T-helper 1 cell treated with Interleukin-12 subunit alpha and Interleukin-12 subunit beta and Interleukin-4 antibody, amounts not matched to agents 30 μg/mL and 1 μg/mL, for 36 hours (primary cell): ENCODE measurements at regions not wholly inside any gene's neighbourhood (a gene's known extent, or its start where the extent isn't known, plus 50 kb on each side); places are given as distances from the start of the nearest gene placed in this dataset.

ENCODE experiments used
- H3K27ac Mint-ChIP-seq: one replicate; pipeline ENCODE4 v1.8.0; 2021; ENCODE audit warnings: mild to moderate bottlenecking, mixed read lengths
- H3K27me3 Mint-ChIP-seq: one replicate; pipeline ENCODE4 v1.8.0; 2021; ENCODE audit warnings: low read depth, mixed read lengths
- H3K36me3 Mint-ChIP-seq: one replicate; pipeline ENCODE4 v1.8.0; 2021; ENCODE audit warnings: low read depth, mixed read lengths
- H3K4me1 Mint-ChIP-seq: one replicate; pipeline ENCODE4 v1.8.0; 2021; ENCODE audit warnings: low read depth, mixed read lengths
- H3K4me3 Mint-ChIP-seq: one replicate; pipeline ENCODE4 v1.8.0; 2021; ENCODE audit warnings: mild to moderate bottlenecking, moderate library complexity, mixed read lengths
- H3K9me3 Mint-ChIP-seq: one replicate; pipeline ENCODE4 v1.8.0; 2021; ENCODE audit warnings: mixed read lengths

DNA sequence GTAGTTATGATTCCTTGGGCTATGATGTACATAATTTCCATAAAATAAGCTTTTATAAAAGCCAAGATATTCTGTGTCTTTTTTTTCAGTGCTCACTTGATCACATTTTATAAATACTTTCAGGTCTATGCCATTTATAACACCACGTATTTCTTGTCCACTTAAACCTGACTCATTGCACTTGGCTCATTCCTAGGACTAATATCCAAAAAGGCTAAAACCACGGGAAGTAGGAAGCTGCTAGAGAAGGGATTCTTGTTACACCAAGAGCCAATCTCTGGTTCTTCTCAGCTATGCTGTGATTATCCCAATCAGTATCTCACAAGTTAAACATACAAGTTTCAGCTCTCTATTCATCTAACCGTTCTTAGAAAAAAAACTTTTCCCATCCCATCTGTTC is 80.4 kb upstream of the CDH6 start:
- Mint-ChIP-seq H3K27ac (no peak overlapping the region), H3K27me3 (no peaks in the 10 kb centered on the region), H3K4me1 (no peaks in the 10 kb centered on the region), H3K9me3 (peaks cover 11% of the 10 kb centered on the region), H3K4me3 (no peak overlapping the region), H3K36me3 (no peaks in the 10 kb centered on the region)

DNA sequence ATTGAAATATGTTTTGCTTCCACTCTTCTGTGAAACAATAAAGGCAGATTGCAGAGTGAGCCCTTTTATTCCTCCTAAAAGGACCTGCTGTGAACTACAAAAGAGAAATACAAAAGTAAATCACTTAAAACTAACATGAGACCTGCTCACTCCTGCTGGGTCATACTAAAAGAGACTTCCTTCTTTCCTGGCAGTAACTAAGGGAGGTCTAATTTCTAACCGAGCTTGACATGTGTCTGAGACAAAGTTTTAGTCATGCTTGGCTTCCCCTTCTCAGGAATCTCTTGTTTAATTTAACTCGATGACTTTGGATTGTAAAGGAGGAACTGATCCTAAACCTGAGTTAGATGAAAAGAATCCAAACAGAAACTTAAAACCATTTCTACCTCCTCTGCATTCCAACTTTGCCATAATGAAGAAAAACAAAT is 86.4 kb upstream of the CDH6 start:
- H3K27ac Mint-ChIP-seq, result no peak overlapping the region
- H3K4me1 Mint-ChIP-seq, result no peaks in the 10 kb centered on the region
- no peaks in the 10 kb centered on the region for H3K36me3 Mint-ChIP-seq
- peaks cover 8% of the 10 kb centered on the region for H3K9me3 Mint-ChIP-seq
- no peaks in the 10 kb centered on the region for H3K27me3 Mint-ChIP-seq
- H3K4me3 Mint-ChIP-seq, result no peak overlapping the region

DNA sequence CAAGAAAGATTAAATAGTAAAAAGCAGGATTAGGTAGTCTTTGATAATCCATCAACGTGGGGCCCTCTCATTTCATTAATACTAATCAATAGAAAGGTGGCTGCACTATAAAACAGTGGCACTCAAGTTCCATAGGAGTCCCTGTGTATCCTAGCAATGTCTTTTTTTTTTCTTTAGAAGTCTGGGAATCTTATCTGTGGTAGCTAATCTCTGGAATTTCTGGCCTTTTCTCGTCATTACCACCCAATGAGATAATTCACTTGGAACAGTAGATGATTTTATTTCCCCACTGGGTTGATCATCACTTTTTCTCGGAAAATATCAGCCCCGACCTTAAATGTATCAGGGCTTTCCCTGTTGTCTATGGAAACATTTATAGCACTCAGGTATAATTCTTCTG is 86.8 kb upstream of the CDH6 start:
- no peaks in the 10 kb centered on the region for H3K4me1 Mint-ChIP-seq
- no peak overlapping the region for H3K27ac Mint-ChIP-seq
- H3K4me3 Mint-ChIP-seq, result no peak overlapping the region
- no peaks in the 10 kb centered on the region for H3K36me3 Mint-ChIP-seq
- peaks cover 8% of the 10 kb centered on the region for H3K9me3 Mint-ChIP-seq
- H3K27me3 Mint-ChIP-seq, result no peaks in the 10 kb centered on the region

DNA sequence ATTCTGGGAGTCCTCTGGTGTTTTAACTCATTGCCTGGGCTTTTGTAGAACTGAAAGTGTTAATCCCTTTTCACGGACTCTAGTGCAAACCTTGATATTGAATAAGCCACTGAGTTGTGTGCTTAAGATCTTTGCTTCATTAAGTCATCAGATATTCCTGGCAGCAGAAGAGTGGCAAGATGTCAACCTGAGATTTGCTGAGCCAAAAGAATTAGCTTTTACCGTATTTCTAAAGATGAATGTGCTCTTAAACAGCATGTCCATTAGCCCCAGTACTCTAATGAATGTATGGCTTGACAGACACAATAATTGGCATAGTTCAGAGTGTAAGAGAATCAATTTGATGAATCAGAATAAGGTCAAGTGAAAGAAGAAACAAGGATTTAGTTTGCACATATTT is 87.2 kb upstream of the CDH6 start:
- no peak overlapping the region for H3K27ac Mint-ChIP-seq
- no peaks in the 10 kb centered on the region for H3K4me1 Mint-ChIP-seq
- H3K4me3 Mint-ChIP-seq, result no peak overlapping the region
- no peaks in the 10 kb centered on the region for H3K36me3 Mint-ChIP-seq
- no peaks in the 10 kb centered on the region for H3K27me3 Mint-ChIP-seq
- H3K9me3 Mint-ChIP-seq, result peaks cover 5% of the 10 kb centered on the region

DNA sequence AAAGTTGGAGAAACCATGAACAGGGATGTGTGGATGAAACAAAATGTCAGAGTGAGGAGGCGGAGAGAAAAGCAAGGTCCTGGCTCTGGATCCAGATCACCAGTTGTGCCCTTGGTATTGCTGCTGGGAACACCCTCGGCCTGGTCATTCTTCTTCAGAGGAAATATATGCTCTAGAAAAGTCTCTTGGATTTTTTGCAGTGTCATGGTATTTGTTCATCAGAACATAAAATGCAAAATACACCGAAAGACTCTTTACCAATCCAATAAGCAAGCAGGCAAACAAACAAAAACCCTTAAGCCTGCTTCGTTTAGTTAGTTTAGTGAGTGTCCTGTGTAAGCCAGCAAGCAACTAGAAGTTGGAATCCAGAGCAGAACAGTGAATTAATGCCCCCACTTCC is 88.7 kb upstream of the CDH6 start:
- no peaks in the 10 kb centered on the region for H3K27me3 Mint-ChIP-seq
- H3K4me1 Mint-ChIP-seq, result no peaks in the 10 kb centered on the region
- H3K27ac Mint-ChIP-seq, result no peak overlapping the region
- peaks cover 5% of the 10 kb centered on the region for H3K9me3 Mint-ChIP-seq
- no peak overlapping the region for H3K4me3 Mint-ChIP-seq
- no peaks in the 10 kb centered on the region for H3K36me3 Mint-ChIP-seq

DNA sequence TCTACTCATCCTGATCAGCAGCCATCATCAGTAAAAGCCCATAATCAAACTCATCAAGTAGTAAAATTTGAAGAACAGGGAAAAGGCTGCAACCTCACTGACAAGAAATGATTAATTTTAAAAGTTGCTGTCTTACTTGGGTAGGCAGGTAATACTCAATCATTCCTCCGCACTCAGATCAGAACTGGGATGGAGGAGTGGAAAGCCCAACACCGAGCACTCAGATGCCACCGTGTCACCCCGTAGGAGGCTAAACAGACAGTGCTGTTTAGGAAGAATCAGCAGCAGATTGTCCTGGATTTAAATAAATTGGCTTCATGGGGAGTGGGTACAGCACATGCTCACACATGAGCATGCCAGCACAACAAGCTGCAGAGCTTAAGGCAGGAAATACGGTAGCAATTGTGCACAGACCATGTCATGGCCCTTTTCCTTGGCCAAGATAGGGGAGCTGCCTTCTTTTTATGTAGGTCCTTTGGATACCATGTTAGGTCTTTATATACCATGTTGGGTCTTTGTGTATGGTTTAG is 92.6 kb upstream of the CDH6 start:
- no peaks in the 10 kb centered on the region for H3K4me1 Mint-ChIP-seq
- no peaks in the 10 kb centered on the region for H3K27me3 Mint-ChIP-seq
- H3K4me3 Mint-ChIP-seq, result no peak overlapping the region
- H3K27ac Mint-ChIP-seq, result no peak overlapping the region
- H3K9me3 Mint-ChIP-seq, result no peaks in the 10 kb centered on the region
- no peaks in the 10 kb centered on the region for H3K36me3 Mint-ChIP-seq

DNA sequence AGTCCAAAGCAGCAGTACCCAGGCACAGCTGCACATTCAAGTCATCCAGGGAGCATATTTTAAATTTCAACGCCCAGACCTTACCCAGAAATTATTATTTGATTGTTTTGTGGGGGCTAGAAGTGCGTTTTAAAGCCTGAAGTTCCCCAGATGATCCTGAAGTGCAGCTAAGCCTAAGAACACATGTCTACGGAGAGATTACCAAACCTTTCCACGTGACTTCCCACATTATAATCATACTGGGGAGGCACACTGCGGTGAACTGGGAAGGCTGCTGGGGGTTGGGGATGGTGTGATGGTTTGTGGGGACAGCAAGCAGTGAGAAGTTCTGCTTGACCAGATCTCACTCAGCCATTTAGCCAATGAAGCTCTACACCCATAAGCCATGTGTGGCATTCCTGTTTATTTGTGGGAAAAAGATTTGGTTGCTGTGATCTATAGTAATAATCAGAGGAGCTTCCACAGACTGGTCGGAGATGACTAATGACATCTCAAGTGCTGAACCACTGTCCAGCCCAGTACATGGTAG is 93.4 kb upstream of the CDH6 start:
- H3K4me1 Mint-ChIP-seq, result no peaks in the 10 kb centered on the region
- H3K9me3 Mint-ChIP-seq, result no peaks in the 10 kb centered on the region

DNA sequence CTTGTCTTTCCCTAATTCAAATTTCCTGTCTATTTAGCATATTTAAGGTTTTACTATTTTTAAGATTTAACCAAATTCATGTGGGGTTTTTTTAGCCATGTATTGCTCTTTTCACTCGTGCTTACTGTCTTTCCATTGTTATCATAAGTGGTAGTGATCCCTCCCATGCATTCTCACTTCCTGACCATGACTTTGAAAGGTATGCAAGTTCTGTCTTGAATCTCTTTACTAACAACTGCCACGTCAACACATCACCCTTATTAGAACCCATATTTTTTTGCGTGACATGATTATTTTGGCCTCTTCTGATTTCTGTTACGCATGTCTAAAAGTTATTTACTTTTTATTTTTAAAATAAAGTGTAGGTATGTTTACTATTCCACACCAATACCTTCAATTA is 94.7 kb upstream of the CDH6 start:
- H3K4me1 Mint-ChIP-seq, result no peaks in the 10 kb centered on the region
- H3K9me3 Mint-ChIP-seq, result no peaks in the 10 kb centered on the region
- H3K36me3 Mint-ChIP-seq, result no peaks in the 10 kb centered on the region
- H3K4me3 Mint-ChIP-seq, result no peak overlapping the region
- no peaks in the 10 kb centered on the region for H3K27me3 Mint-ChIP-seq
- no peak overlapping the region for H3K27ac Mint-ChIP-seq

More for the DNA sequence above, 93.4 kb upstream of the CDH6 start:
- no peaks in the 10 kb centered on the region for H3K36me3 Mint-ChIP-seq
- H3K27me3 Mint-ChIP-seq, result no peaks in the 10 kb centered on the region
- no peak overlapping the region for H3K27ac Mint-ChIP-seq
- no peak overlapping the region for H3K4me3 Mint-ChIP-seq

DNA sequence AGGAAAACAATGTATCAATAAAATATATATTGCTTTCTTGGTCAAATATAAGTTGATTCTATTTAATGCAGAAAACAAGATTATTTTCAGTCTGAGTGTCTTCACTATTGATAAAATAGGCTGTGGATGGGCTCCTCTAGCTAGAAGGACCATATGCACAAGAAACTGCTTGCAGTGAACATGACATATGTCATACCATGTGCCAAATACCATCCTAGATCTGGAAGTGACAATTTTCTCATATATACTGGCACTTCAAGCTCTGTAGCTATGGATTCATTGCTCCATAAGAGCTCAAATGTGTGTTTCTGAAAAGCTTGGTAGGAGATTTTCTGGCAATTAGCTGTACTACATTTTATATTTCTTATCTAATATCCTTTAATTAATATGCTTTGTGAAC is 95.6 kb upstream of the CDH6 start:
- H3K4me1 Mint-ChIP-seq, result no peaks in the 10 kb centered on the region
- H3K9me3 Mint-ChIP-seq, result peaks cover 3% of the 10 kb centered on the region
- no peak overlapping the region for H3K27ac Mint-ChIP-seq
- H3K27me3 Mint-ChIP-seq, result no peaks in the 10 kb centered on the region
- no peaks in the 10 kb centered on the region for H3K36me3 Mint-ChIP-seq
- no peak overlapping the region for H3K4me3 Mint-ChIP-seq

DNA sequence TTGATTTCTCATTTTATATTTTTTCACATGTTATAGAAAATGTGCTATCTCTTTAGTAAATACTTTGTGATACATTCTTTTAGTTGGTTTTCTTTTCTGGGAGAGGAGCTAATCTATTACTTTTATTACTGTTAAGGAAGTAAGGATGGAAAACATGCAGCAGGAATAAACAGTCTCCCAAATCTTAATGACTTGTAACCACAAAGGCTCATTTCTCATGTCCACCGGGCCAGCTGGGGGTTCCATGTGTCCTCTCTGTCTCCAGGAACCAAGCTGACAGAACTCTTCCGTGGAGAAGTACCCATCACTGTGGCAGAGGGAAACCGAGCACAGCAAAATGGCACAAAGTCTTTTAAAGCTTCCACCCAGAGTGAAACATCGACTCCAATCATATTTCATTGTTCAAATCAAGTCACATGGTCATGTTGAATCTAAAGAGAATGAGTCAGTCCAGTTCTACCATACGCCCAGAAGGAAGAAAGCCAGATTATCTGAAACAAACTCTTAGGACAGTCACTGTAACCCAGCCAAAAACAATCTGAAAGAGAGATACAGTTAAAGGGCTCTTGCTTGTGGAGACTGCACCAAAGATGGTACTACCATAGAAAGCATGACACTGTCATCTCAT is 97.1 kb upstream of the CDH6 start:
- H3K27ac Mint-ChIP-seq, result no peak overlapping the region
- no peaks in the 10 kb centered on the region for H3K4me1 Mint-ChIP-seq
- H3K36me3 Mint-ChIP-seq, result no peaks in the 10 kb centered on the region
- no peak overlapping the region for H3K4me3 Mint-ChIP-seq
- H3K9me3 Mint-ChIP-seq, result peaks cover 3% of the 10 kb centered on the region
- H3K27me3 Mint-ChIP-seq, result no peaks in the 10 kb centered on the region

DNA sequence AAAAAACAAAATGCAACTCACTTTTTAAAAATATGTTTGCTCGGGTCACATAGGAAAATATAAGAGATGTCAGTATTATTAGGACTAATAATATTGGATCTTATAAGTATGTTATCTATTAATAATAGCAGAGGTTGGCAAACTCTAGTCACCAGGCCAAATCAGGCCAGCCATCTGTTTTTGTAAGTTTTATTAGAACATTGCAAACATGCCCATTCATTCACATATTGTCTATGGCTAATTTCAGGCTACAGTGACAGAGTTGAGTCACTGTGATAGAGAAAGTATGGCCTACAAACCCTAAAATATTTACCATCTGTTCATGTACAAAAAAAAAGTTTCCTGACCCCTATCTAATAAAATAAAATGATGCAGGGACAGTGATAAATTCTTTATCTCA is 97.7 kb upstream of the CDH6 start:
- Mint-ChIP-seq H3K4me3 (no peak overlapping the region), H3K9me3 (peaks cover 3% of the 10 kb centered on the region), H3K27me3 (no peaks in the 10 kb centered on the region), H3K4me1 (no peaks in the 10 kb centered on the region), H3K36me3 (no peaks in the 10 kb centered on the region), H3K27ac (no peak overlapping the region)

DNA sequence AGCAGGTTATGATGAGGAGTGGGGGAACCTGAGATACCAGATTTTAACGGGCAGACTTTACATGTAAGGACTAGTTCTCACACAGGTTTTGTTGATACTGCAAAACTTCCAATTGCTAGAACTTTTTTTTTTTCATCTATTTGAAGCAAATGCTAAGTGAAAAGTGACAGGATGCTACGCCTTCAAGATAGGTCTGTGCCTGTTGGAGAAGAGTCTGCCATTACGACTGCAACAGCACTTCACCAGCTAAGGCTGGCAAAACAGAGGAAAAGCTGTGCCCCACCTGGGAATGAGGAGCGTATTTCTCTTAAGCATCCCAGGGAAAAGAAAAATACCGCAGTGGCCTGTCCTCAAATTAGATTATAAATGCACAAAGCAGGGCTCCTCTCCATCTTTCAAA is 102.0 kb upstream of the CDH6 start:
- no peaks in the 10 kb centered on the region for H3K4me1 Mint-ChIP-seq
- no peaks in the 10 kb centered on the region for H3K27me3 Mint-ChIP-seq
- H3K4me3 Mint-ChIP-seq, result no peak overlapping the region
- H3K27ac Mint-ChIP-seq, result no peak overlapping the region
- peaks cover 3% of the 10 kb centered on the region for H3K9me3 Mint-ChIP-seq
- no peaks in the 10 kb centered on the region for H3K36me3 Mint-ChIP-seq

DNA sequence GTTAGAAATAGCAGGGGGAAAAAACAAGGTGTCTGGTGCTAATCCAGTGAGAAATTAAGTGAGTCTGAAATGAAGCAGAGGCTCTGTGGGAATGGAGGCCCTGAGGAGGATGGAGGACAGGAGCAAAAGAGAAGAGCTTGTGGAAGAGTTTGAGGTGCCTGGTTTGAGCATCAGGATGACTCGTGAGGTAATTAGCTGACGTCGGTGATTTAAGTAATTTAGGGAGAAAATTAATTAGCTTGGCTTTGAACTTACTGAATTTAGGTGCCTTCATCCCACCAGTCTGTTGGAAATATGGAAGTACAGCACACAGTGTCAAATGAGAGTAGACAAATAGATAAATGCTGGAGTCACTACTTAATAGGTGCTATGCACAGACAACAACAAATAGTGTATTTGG is 103.0 kb upstream of the CDH6 start:
- Mint-ChIP-seq H3K4me3 (no peak overlapping the region), H3K27ac (no peak overlapping the region), H3K4me1 (no peaks in the 10 kb centered on the region), H3K9me3 (peaks cover 3% of the 10 kb centered on the region), H3K27me3 (no peaks in the 10 kb centered on the region), H3K36me3 (no peaks in the 10 kb centered on the region)

DNA sequence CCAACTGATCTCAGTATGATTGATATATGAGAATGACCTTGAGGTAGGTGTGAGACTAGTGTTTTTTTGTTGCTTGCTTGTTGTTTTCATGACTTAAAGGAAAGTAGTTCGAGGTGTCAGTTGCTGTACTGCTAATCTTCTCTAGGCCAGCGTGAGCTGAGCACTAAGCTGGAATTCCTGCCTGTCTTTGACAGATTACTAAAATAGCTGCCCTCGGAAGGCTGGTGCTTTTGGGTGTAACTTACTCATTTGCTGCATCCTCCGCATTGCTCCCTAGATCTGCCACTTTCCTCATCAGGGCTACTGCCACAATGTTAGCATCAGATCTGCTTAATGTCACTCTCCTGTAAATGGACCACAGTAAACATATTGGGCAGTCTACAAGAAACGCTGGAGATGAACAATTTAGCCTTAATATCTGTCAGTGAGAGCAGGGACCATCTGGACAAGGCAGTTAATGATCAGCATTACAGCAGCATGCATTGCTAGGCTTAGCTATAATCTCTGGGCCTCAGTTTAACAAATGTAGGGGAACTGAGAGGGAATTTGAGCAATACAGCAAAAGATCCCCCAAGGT is 106.6 kb upstream of the CDH6 start:
- no peaks in the 10 kb centered on the region for H3K27me3 Mint-ChIP-seq
- no peaks in the 10 kb centered on the region for H3K36me3 Mint-ChIP-seq
- no peaks in the 10 kb centered on the region for H3K4me1 Mint-ChIP-seq
- H3K9me3 Mint-ChIP-seq, result no peaks in the 10 kb centered on the region
- H3K27ac Mint-ChIP-seq, result no peak overlapping the region
- H3K4me3 Mint-ChIP-seq, result no peak overlapping the region

DNA sequence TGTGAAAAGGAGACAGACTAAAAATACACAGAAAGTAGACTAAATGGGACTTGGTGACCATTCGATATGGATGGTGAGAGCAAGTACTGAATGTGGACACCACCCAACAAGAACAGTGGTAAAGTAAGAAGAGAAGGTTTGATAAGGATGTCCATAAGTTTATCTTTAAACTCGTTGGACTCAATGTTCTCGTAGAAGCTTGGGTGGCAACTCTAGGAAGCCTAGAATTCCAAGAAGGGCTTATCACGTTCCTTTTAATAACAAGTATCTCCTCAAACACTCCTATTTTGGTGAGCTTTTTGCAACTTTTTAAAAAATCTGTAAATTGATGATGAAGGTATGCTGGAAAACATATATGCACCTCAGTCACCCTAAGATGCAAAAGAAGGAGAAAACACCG is 108.6 kb upstream of the CDH6 start:
- Mint-ChIP-seq H3K27ac (no peak overlapping the region), H3K4me3 (no peak overlapping the region), H3K36me3 (no peaks in the 10 kb centered on the region), H3K27me3 (no peaks in the 10 kb centered on the region), H3K9me3 (no peaks in the 10 kb centered on the region), H3K4me1 (no peaks in the 10 kb centered on the region)
